PFSK-1 (cell line): ENCODE measurements at regions not wholly inside any gene's neighbourhood (a gene's known extent, or its start where the extent isn't known, plus 50 kb on each side); places are given as distances from the start of the nearest gene placed in this dataset.

Experiments
- FOXP2 ChIP-seq: optimal IDR thresholded peaks from 2 replicates; pipeline ENCODE3; 2011; ENCODE audit warnings: borderline replicate concordance, control low read depth, inconsistent platforms; ENCODE audit not compliant: insufficient read depth; ENCODE audit errors: extremely low read length, extremely low read depth
- POLR2AphosphoS5 ChIP-seq: IDR thresholded peaks from 2 replicates; pipeline ENCODE4 v1.6.1; 2012; ENCODE audit warnings: low read depth, mild to moderate bottlenecking, control low read depth, low read length, moderate library complexity
- REST ChIP-seq, 2 experiments: IDR thresholded peaks; 2 replicates each; pipeline versions ENCODE4 v1.6.1 to v1.8.0; 2011 to 2012; ENCODE audit warnings: low read depth in 2 of 2, low read length in 2 of 2, control low read depth in 1 of 2, inconsistent platforms in 1 of 2, mild to moderate bottlenecking in 1 of 2, moderate library complexity in 1 of 2; ENCODE audit not compliant: insufficient read depth in 1 of 2
- SIN3A ChIP-seq: IDR thresholded peaks from 2 replicates; pipeline ENCODE4 v1.6.1; 2012; ENCODE audit warnings: mild to moderate bottlenecking, low read length, moderate library complexity, borderline replicate concordance; ENCODE audit not compliant: insufficient read depth
- TAF1 ChIP-seq: IDR thresholded peaks from 2 replicates; pipeline ENCODE4 v1.6.1; 2012; ENCODE audit warnings: low read length, control low read depth, borderline replicate concordance; ENCODE audit not compliant: insufficient read depth

- TF ChIP-seq SIN3A: no peak
- TF ChIP-seq REST (IDR thresholded peaks at IDR 0.05; ENCODE audit: insufficient read depth in 1 of 2, low read depth in 2 of 2, low read length in 2 of 2): no peak
- TF ChIP-seq POLR2AphosphoS5: no peak
- TF ChIP-seq TAF1: no peak
- no peak for TF ChIP-seq FOXP2
These were observed 1114.1 kb downstream of the ROBO2 start for GRCh38 chr3:78153973-78154372.

- TF ChIP-seq POLR2AphosphoS5: no peak
- no peak for TF ChIP-seq FOXP2
- TF ChIP-seq REST (IDR thresholded peaks at IDR 0.05; ENCODE audit: insufficient read depth in 1 of 2, low read depth in 2 of 2, low read length in 2 of 2): no peak
- TF ChIP-seq TAF1: no peak
- TF ChIP-seq SIN3A: no peak
These were observed 1114.8 kb downstream of the ROBO2 start for GRCh38 chr3:78154521-78155186.

GRCh38 chr3:78161736-78162135 is 1121.8 kb downstream of the ROBO2 start:
- TF ChIP-seq TAF1 (no peak), REST (IDR thresholded peaks at IDR 0.05; ENCODE audit: insufficient read depth in 1 of 2, low read depth in 2 of 2, low read length in 2 of 2) (no peak), SIN3A (no peak), POLR2AphosphoS5 (no peak), FOXP2 (no peak)

- TF ChIP-seq REST (IDR thresholded peaks at IDR 0.05; ENCODE audit: insufficient read depth in 1 of 2, low read depth in 2 of 2, low read length in 2 of 2) (no peak), POLR2AphosphoS5 (no peak), FOXP2 (no peak), TAF1 (no peak), SIN3A (no peak)
These were observed 1123.5 kb downstream of the ROBO2 start for GRCh38 chr3:78163379-78163778.

- no peak for TF ChIP-seq POLR2AphosphoS5
- TF ChIP-seq REST (IDR thresholded peaks at IDR 0.05; ENCODE audit: insufficient read depth in 1 of 2, low read depth in 2 of 2, low read length in 2 of 2): no peak
- no peak for TF ChIP-seq TAF1
- TF ChIP-seq SIN3A: no peak
- TF ChIP-seq FOXP2: no peak
These were observed 1126.0 kb downstream of the ROBO2 start for GRCh38 chr3:78165876-78166275.
